HT-29 (cell line): ENCODE measurements at regions not wholly inside any gene's neighbourhood (a gene's known extent, or its start where the extent isn't known, plus 50 kb on each side); places are given as distances from the start of the nearest gene placed in this dataset.

Experiments
- DNase-seq: peaks from one replicate; pipeline ENCODE4 v3.0.0-alpha.2; 2015; ENCODE audit warnings: low spot score

GRCh38 chr18:61619783-61620182 lies 273.0 kb downstream of the RNF152 start:
- no peak for DNase-seq

- DNase-seq = no peak
These were observed 274.0 kb downstream of the RNF152 start for GRCh38 chr18:61618816-61619215.

DNA sequence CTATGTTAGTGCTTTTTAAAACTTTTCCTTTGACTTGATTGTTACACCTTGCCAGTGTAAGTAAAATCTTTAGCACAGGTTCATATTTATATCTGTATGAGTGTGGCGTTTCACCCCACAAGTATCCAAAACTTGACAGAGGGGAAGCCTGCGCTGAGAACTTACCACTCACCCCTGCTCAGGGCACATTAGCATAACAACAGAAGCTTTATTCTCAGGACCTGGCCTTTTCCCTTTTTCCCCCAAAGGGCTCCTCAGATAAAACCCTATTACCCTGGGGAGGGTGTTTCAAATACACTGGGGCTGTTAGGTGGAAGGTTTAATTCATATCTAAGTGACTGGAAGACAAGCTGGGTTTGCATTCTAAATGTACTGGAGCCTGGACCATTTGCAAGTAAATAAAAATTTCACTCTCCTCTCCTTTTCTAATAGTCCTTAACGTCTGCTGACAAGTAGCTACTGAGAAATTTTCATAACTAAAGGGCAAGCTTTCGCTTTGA lies 276.6 kb downstream of the RNF152 start:
- no peak for DNase-seq

GRCh38 chr18:61612517-61612916 lies 279.3 kb downstream of the CDH20 start:
- DNase-seq = no peak

- no peak for DNase-seq
These were observed 275.9 kb downstream of the CDH20 start for GRCh38 chr18:61609131-61609530.

GRCh38 chr18:61608316-61608715 lies 275.1 kb downstream of the CDH20 start:
- no peak for DNase-seq

DNA sequence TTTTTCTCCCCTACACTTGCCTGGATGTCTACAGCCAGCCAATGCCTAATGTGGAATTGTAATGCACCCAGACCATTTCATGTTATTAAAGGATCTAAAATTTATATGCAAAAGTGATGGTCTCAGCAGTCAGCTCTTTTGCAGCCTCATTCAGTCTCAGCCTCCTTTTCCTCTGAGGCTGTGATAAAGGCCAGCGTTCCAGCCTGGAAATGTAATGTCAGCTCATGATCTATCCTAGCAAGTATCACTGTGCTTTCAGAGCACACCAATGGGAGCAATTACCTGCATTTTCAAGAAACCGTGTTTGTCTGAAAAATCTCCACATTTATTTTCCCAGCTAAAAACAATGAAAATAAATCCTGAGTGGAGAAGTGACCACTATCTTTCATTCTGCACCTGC lies 274.6 kb downstream of the CDH20 start:
- DNase-seq = no peak

- DNase-seq = peak; percentile 41
These were observed 273.5 kb downstream of the CDH20 start for GRCh38 chr18:61606759-61607158.

- no peak for DNase-seq
These were observed 272.9 kb downstream of the CDH20 start for GRCh38 chr18:61606068-61606660.

DNA sequence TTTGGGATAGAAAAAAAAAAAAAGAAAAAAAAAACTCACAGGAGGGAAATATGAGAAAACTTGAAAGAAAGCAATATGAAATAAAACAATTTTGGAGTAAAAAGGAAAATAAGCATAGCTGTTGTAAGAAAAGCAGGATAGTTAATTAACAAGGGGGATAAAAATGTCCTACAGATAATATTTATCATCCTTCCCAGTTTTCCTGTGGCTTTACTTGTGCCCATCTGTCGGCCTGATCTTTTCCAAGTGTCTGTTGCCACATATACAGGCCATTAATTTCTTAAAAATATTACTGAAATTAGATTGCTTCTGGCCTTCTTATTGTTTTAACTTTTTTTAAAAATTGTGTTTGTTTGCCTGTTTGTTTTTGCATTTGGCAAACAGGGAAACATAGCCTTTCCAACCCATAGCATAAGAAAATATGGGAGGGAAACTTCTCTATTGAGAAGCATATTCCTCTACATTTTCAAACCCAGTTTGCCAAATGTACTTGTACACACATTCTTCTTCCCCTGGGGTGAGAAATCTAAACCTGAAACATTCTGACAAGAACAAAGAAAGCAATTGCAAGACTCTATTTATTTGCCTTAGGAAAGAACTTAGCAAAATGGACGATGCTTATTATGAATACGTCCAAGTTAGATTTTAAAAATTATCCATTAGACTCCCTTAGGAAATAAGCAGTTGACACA lies 272.3 kb downstream of the CDH20 start:
- no peak for DNase-seq
